HCT116 (cell line): ENCODE measurements at regions not wholly inside any gene's neighbourhood (a gene's known extent, or its start where the extent isn't known, plus 50 kb on each side); places are given as distances from the start of the nearest gene placed in this dataset.

Source experiments
- ATAC-seq: fragments of 200-7000 bp; cut with Tn5 transposase; 2 replicates; pipeline ENCODE4 v1.9.1; 2020; ENCODE audit warnings: mild to moderate bottlenecking, moderate library complexity
- BruUV-seq: library from RNA; stranded (reverse); fragments of 400-500 nt; replicated peaks from 2 replicates; lab custom pipeline; 2021; lab: Mats Ljungman, UMichigan
- CTCF ChIA-PET: fragments of 300-600 bp; sonication (Branson Sonifier 250); formaldehyde crosslinking; loops from one replicate; lab custom pipeline; 2021; ENCODE audit warnings: antibody characterized with exemption; lab: Charles Lee
- POLR2A ChIA-PET: fragments of 300-600, 350-600 bp; sonication (Branson Sonifier 250); formaldehyde crosslinking; loops from one replicate; lab custom pipeline; 2021; ENCODE audit warnings: antibody characterized with exemption; lab: Charles Lee
- RAD21 ChIA-PET, 2 experiments: fragments of 300-600 bp; sonication (Branson Sonifier 250); formaldehyde crosslinking; loops; one replicate each; lab custom pipeline; 2023; ENCODE audit warnings: low total read pairs in 2 of 2; ENCODE audit not compliant: uncharacterized antibody in 2 of 2, unreplicated experiment in 2 of 2, low non-redundant PET in 1 of 2; lab: Charles Lee
- DNase-seq: peaks from one replicate; pipeline ENCODE4 v3.0.0-alpha.2; 2010; ENCODE audit warnings: low read depth, low spot score
- H2AFZ ChIP-seq: fragments of 200-600 bp; shearing (Covaris generic), sonication (generic); 2 replicates; pipeline ENCODE4 v1.6.1; 2017; ENCODE audit warnings: low read depth, mixed run types, mixed read lengths, antibody characterized with exemption, low read length; ENCODE audit not compliant: poor library complexity, severe bottlenecking
- H3K27ac ChIP-seq: 2 replicates; pipeline ENCODE4 v1.5.1; 2012; ENCODE audit warnings: low read depth, low read length
- H3K27me3 ChIP-seq: fragments of 200-600 bp; sonication (generic); 2 replicates; pipeline ENCODE4 v1.6.1; 2016; ENCODE audit warnings: mixed run types, low read length, mixed read lengths; ENCODE audit not compliant: insufficient read depth
- H3K36me3 ChIP-seq, 2 experiments: fragments of 200-500 bp in 1 of 2; fragments of 200-600 bp in 1 of 2; sonication (Bioruptor generic) in 1 of 2; sonication (generic) in 1 of 2; 2 replicates each; pipeline versions ENCODE4 v1.5.1 to v1.6.1; 2014 to 2016; ENCODE audit warnings: low read length in 2 of 2, inconsistent platforms in 1 of 2, mixed read lengths in 1 of 2, mixed run types in 1 of 2; ENCODE audit not compliant: insufficient read depth in 2 of 2, control insufficient read depth in 1 of 2
- H3K4me1 ChIP-seq, 2 experiments: fragments of 200-600 bp in 1 of 2; sonication (generic) in 1 of 2; 2 replicates each; pipeline versions ENCODE4 v1.5.1 to v1.6.1; 2012 to 2017; ENCODE audit warnings: low read length in 2 of 2, inconsistent platforms in 1 of 2, mild to moderate bottlenecking in 1 of 2, mixed read lengths in 1 of 2, mixed run types in 1 of 2, moderate library complexity in 1 of 2; ENCODE audit not compliant: insufficient read depth in 2 of 2, control insufficient read depth in 1 of 2
- H3K4me2 ChIP-seq: fragments of 200-600 bp; sonication (generic); 2 replicates; pipeline ENCODE4 v1.6.1; 2017; ENCODE audit warnings: mixed run types, low read length, mixed read lengths
- H3K4me3 ChIP-seq, 2 experiments: fragments of 200-600 bp in 1 of 2; sonication (generic) in 1 of 2; replicated peaks in 1 of 2; 2 replicates each; pipeline ENCODE4 v1.5.1; 2011 to 2016; ENCODE audit warnings: low read length in 2 of 2, control low read depth in 1 of 2, low read depth in 1 of 2, mild to moderate bottlenecking in 1 of 2, mixed read lengths in 1 of 2, mixed run types in 1 of 2
- H3K79me2 ChIP-seq: fragments of 200-600 bp; sonication (generic); 2 replicates; pipeline ENCODE4 v1.6.1; 2017; ENCODE audit warnings: mild to moderate bottlenecking, mixed run types, low read length, moderate library complexity, mixed read lengths; ENCODE audit not compliant: insufficient read depth
- H3K9ac ChIP-seq: fragments of 200-600 bp; sonication (generic); 2 replicates; pipeline ENCODE4 v1.6.1; 2016; ENCODE audit warnings: low read length, mixed read lengths
- H3K9me2 ChIP-seq: fragments of 200-600 bp; sonication (generic), shearing (Covaris generic); 2 replicates; pipeline ENCODE4 v1.6.1; 2017; ENCODE audit warnings: mixed run types, mild to moderate bottlenecking, moderate library complexity; ENCODE audit not compliant: insufficient read depth
- H3K9me3 ChIP-seq, 2 experiments: fragments of 200-500 bp in 1 of 2; fragments of 200-600 bp in 1 of 2; sonication (Bioruptor generic) in 1 of 2; sonication (generic) in 1 of 2; 2 replicates each; pipeline ENCODE4 v1.6.1; 2014 to 2017; ENCODE audit warnings: low read length in 2 of 2, mixed read lengths in 2 of 2, inconsistent platforms in 1 of 2, low read depth in 1 of 2, mild to moderate bottlenecking in 1 of 2, mixed run types in 1 of 2, moderate library complexity in 1 of 2; ENCODE audit not compliant: control insufficient read depth in 1 of 2, insufficient read depth in 1 of 2
- H4K20me1 ChIP-seq: fragments of 200-600 bp; sonication (generic), shearing (Covaris generic); 2 replicates; pipeline ENCODE4 v1.6.1; 2017; ENCODE audit warnings: mixed run types, mild to moderate bottlenecking, moderate library complexity; ENCODE audit not compliant: insufficient read depth
- ELF1 ChIP-seq: IDR thresholded peaks from 2 replicates; pipeline ENCODE4 v1.6.1; 2012; ENCODE audit warnings: low read depth, borderline replicate concordance
- EZH2 ChIP-seq: fragments of 200-600 bp; sonication (generic); IDR thresholded peaks from 2 replicates; pipeline ENCODE4 v1.6.1; 2017; ENCODE audit warnings: antibody characterized with exemption, mixed run types
- MAX ChIP-seq: IDR thresholded peaks from 2 replicates; pipeline ENCODE4 v1.6.1; 2012
- SIN3A ChIP-seq: IDR thresholded peaks from 2 replicates; pipeline ENCODE4 v1.6.1; 2012; ENCODE audit warnings: low read depth
- SP1 ChIP-seq: IDR thresholded peaks from 2 replicates; pipeline ENCODE4 v1.6.1; 2012; ENCODE audit warnings: low read depth
- TCF7L2 ChIP-seq: IDR thresholded peaks from 2 replicates; pipeline ENCODE4 v1.7.0; 2011; ENCODE audit warnings: borderline replicate concordance, inconsistent platforms; ENCODE audit not compliant: insufficient read depth, insufficient read length; ENCODE audit errors: extremely low read depth
- YY1 ChIP-seq: IDR thresholded peaks from 2 replicates; pipeline ENCODE4 v1.6.1; 2011; ENCODE audit warnings: low read length, low read depth, moderate library complexity, mild to moderate bottlenecking; ENCODE audit not compliant: insufficient replicate concordance; ENCODE audit errors: extremely low read depth
- ZBTB33 ChIP-seq: IDR thresholded peaks from 2 replicates; pipeline ENCODE4 v1.6.1; 2011; ENCODE audit warnings: mild to moderate bottlenecking, low read length, moderate library complexity; ENCODE audit not compliant: insufficient replicate concordance; ENCODE audit errors: extremely low read depth
- ZNF274 ChIP-seq: fragments of 200-500 bp; sonication (Bioruptor generic); IDR thresholded peaks from 2 replicates; pipeline ENCODE4 v1.6.1; 2014; ENCODE audit warnings: mild to moderate bottlenecking, low read depth, low read length, inconsistent platforms
- intact Hi-C: fragments of 100-400 bp; cut with micrococcal nuclease; formaldehyde crosslinking; loops from 2 replicates; pipeline ENCODE4 v1.10.0; 2022

- no peak for TF ChIP-seq ZBTB33
- TF ChIP-seq ZNF274: no peak
- no peak for TF ChIP-seq SP1
- no peak overlapping the region for H3K9ac ChIP-seq
- ATAC-seq (no peak), DNase-seq (no peak)
- H3K36me3 ChIP-seq: no peaks in the 10 kb centered on the region
- no peak overlapping the region for H3K4me3 ChIP-seq
- RAD21 ChIA-PET: no interaction called here
- no peaks in the 10 kb centered on the region for H3K27me3 ChIP-seq
- no peaks in the 10 kb centered on the region for H3K79me2 ChIP-seq
- POLR2A ChIA-PET: no interaction called here
- CTCF ChIA-PET: no interaction called here
- no TSS peak for BruUV-seq
- H3K9me2 ChIP-seq: no peaks in the 10 kb centered on the region
- H3K27ac ChIP-seq: no peak overlapping the region
- no peak overlapping the region for H3K4me2 ChIP-seq
- no peak overlapping the region for H2AFZ ChIP-seq
- H3K9me3 ChIP-seq: no peaks in the 10 kb centered on the region; a peak in 2 of 4 replicates
- intact Hi-C loops: no loop called here
- H3K4me1 ChIP-seq: no peaks in the 10 kb centered on the region
- H4K20me1 ChIP-seq: no peaks in the 10 kb centered on the region
These were observed 523.4 kb upstream of the PFKP start for GRCh38 chr10:2543974-2544373.

- Histone ChIP-seq H3K4me3 (no peak overlapping the region), H3K27ac (no peak overlapping the region), H3K9me2 (no peaks in the 10 kb centered on the region), H3K9ac (no peak overlapping the region), H3K27me3 (no peaks in the 10 kb centered on the region), H4K20me1 (no peaks in the 10 kb centered on the region), H3K79me2 (no peaks in the 10 kb centered on the region), H3K4me1 (no peaks in the 10 kb centered on the region), H3K36me3 (no peaks in the 10 kb centered on the region), H2AFZ (no peak overlapping the region), H3K9me3 (no peaks in the 10 kb centered on the region; a peak in 2 of 4 replicates), H3K4me2 (no peak overlapping the region)
- ChIA-PET CTCF (no interaction called here), RAD21 (no interaction called here), POLR2A (no interaction called here)
- intact Hi-C loops: no loop called here
- ATAC-seq: no peak
- BruUV-seq: no TSS peak
- TF ChIP-seq SIN3A: no peak
- no peak for TF ChIP-seq ZBTB33
- no peak for TF ChIP-seq ELF1
- TF ChIP-seq YY1: no peak
- TF ChIP-seq EZH2: no peak
- TF ChIP-seq TCF7L2: no peak
- no peak for TF ChIP-seq SP1
- no peak for TF ChIP-seq MAX
- no peak for DNase-seq
These were observed 524.0 kb upstream of the PFKP start for GRCh38 chr10:2543142-2543886.
